K562 (cell line): ENCODE measurements at regions not wholly inside any gene's neighbourhood (a gene's known extent, or its start where the extent isn't known, plus 50 kb on each side); places are given as distances from the start of the nearest gene placed in this dataset.

ENCODE experiments used
- ADNP ChIP-seq: fragments of 200-800 bp; sonication (Bioruptor generic); IDR thresholded peaks from 2 replicates; pipeline ENCODE4 v1.6.1; 2016; ENCODE audit warnings: missing genetic modification characterization, missing compliant biosample characterization
- AFF4 ChIP-seq: sonication (generic); formaldehyde crosslinking; IDR thresholded peaks from 2 replicates; pipeline ENCODE4 v1.8.0; 2023; ENCODE audit warnings: mild to moderate bottlenecking, missing genetic modification reagents
- CEBPB ChIP-seq: fragments of 450-650 bp; IDR thresholded peaks from 2 replicates; pipeline ENCODE4 v1.6.1; 2016; ENCODE audit warnings: missing genetic modification characterization, missing compliant biosample characterization
- CTCF ChIP-seq, 3 experiments: IDR thresholded peaks in 2 of 3; conservative IDR thresholded peaks in 1 of 3; 2 replicates each; pipeline ENCODE4 v1.5.1; 2011 to 2012; ENCODE audit warnings: low read length in 3 of 3, mild to moderate bottlenecking in 3 of 3, control low read depth in 2 of 3, improper control_type of control experiment in 1 of 3, inconsistent platforms in 1 of 3, low read depth in 1 of 3, mixed read lengths in 1 of 3, moderate library complexity in 1 of 3; ENCODE audit not compliant: insufficient read depth in 2 of 3
- HMGXB4 ChIP-seq: sonication (generic); formaldehyde crosslinking; IDR thresholded peaks from 2 replicates; pipeline ENCODE4 v1.8.1; 2023; ENCODE audit warnings: mild to moderate bottlenecking, missing genetic modification reagents
- MED1 ChIP-seq: sonication (generic); formaldehyde crosslinking; IDR thresholded peaks from 2 replicates; pipeline ENCODE4 v1.8.1; 2023; ENCODE audit warnings: missing genetic modification reagents, borderline replicate concordance
- POLR2A ChIP-seq: fragments of 450-650 bp; conservative IDR thresholded peaks from 2 replicates; pipeline ENCODE4 v1.6.1; 2016
- RB1 ChIP-seq: fragments of 450-650 bp; IDR thresholded peaks from 2 replicates; pipeline ENCODE4 v1.6.1; 2017; ENCODE audit warnings: low read depth, mild to moderate bottlenecking
- SIRT6 ChIP-seq: IDR thresholded peaks from one replicate; pipeline ENCODE4 v1.6.1; 2012; ENCODE audit warnings: low read depth, mild to moderate bottlenecking, control low read depth, inconsistent platforms, low read length, moderate library complexity

- TF ChIP-seq CEBPB (tag) = no peak
- TF ChIP-seq AFF4 = no peak
- TF ChIP-seq CTCF (IDR thresholded peaks at IDR 0.05 in 2 of 3, conservative IDR thresholded peaks at IDR 0.05 in 1 of 3; ENCODE audit: insufficient read depth in 2 of 3, low read depth in 1 of 3, low read length in 3 of 3) = no peak
- TF ChIP-seq POLR2A = no peak
- no peak for TF ChIP-seq SIRT6
- no peak for TF ChIP-seq HMGXB4 (CRISPR knock-in tag)
- TF ChIP-seq RB1 = no peak
- TF ChIP-seq MED1 = no peak
- no peak for TF ChIP-seq ADNP (tag)
Measured at GRCh38 chr2:382728-383022, 94.8 kb upstream of the ALKAL2 start.
